Liver (tissue), 3 donors: ENCODE measurements at regions not wholly inside any gene's neighbourhood (a gene's known extent, or its start where the extent isn't known, plus 50 kb on each side); places are given as distances from the start of the nearest gene placed in this dataset.

Experiments used
- EGR1 ChIP-seq, 2 donors: IDR thresholded peaks; 2 replicates each; pipeline ENCODE4 v1.6.1; 2016 to 2018; ENCODE audit warnings: antibody characterized with exemption in 2 of 2, low read depth in 2 of 2
- GABPA ChIP-seq, 2 donors: IDR thresholded peaks in 1 of 2; conservative IDR thresholded peaks in 1 of 2; 2 replicates each; pipeline ENCODE4 v1.6.1; 2016; ENCODE audit warnings: antibody characterized with exemption in 2 of 2, mild to moderate bottlenecking in 1 of 2, moderate library complexity in 1 of 2
- JUND ChIP-seq, 2 donors: IDR thresholded peaks; 2 replicates each; pipeline ENCODE4 v1.6.1; 2016; ENCODE audit warnings: antibody characterized with exemption in 2 of 2
- RAD21 ChIP-seq, 2 donors: IDR thresholded peaks; 2 replicates each; pipeline ENCODE4 v1.6.1; 2016; ENCODE audit warnings: antibody characterized with exemption in 2 of 2, mild to moderate bottlenecking in 2 of 2
- RXRA ChIP-seq, 2 donors: IDR thresholded peaks; 2 replicates each; pipeline ENCODE4 v1.6.1; 2017 to 2018; ENCODE audit warnings: antibody characterized with exemption in 2 of 2, mild to moderate bottlenecking in 1 of 2
- SP1 ChIP-seq: IDR thresholded peaks from 2 replicates; pipeline ENCODE4 v1.6.1; 2018; ENCODE audit warnings: antibody characterized with exemption, mild to moderate bottlenecking
- TAF1 ChIP-seq: conservative IDR thresholded peaks from 2 replicates; pipeline ENCODE4 v1.6.1; 2016; ENCODE audit warnings: antibody characterized with exemption, mild to moderate bottlenecking
- YY1 ChIP-seq: IDR thresholded peaks from 2 replicates; pipeline ENCODE4 v1.6.1; 2016; ENCODE audit warnings: antibody characterized with exemption, mild to moderate bottlenecking
- TF ChIP-seq, protein P1 (sequence below): fragments of 150-350 bp; IDR thresholded peaks from 2 replicates; pipeline ENCODE4 v1.5.1; 2017; ENCODE audit warnings: improper control_type of control experiment, low read depth, low read length; ENCODE audit not compliant: missing input control
- TF ChIP-seq, protein P2 (sequence below): IDR thresholded peaks from 2 replicates; pipeline ENCODE4 v1.6.1; 2016; ENCODE audit warnings: antibody characterized with exemption
- TF ChIP-seq, protein P3 (sequence below): IDR thresholded peaks from 2 replicates; pipeline ENCODE4 v1.6.1; 2016; ENCODE audit warnings: antibody characterized with exemption
- TF ChIP-seq, protein P4 (sequence below): IDR thresholded peaks from 2 replicates; pipeline ENCODE4 v1.6.1; 2016; ENCODE audit warnings: antibody characterized with exemption, mild to moderate bottlenecking
- donor health status: healthy.
- donor health status: healthy.

DNA sequence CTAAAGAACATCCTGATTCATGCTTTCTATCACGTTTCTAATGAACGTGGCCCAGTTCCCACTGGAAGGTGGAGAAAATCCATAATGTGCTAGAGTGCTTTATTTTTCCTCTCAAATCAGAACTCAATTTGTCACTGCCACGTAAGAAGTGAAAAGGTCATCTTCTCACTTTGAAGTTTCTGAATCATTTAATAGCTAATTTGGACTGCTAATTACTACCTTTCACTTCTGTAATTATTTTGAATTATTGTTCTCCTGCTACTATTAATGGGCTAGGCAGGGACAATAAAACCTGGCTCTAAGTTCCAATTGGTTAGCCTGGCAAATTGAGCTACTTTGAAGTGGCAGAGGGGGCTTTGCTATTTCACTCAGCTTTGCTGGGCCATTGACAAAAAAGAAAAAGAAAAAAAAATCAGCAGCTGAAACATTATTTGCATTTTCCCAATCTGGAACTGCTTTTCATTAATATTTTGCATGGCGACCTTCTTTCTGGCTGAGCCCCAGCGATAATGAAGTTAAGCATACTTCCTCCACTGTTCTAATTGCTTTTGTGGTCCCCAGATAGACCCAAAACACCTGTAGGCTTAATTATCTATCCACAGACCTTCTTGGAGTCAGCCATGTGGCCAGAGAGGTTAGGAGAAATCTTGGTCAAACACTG, 264.2 kb downstream of the SEC23IP start:
- TF ChIP-seq, protein P1, sequence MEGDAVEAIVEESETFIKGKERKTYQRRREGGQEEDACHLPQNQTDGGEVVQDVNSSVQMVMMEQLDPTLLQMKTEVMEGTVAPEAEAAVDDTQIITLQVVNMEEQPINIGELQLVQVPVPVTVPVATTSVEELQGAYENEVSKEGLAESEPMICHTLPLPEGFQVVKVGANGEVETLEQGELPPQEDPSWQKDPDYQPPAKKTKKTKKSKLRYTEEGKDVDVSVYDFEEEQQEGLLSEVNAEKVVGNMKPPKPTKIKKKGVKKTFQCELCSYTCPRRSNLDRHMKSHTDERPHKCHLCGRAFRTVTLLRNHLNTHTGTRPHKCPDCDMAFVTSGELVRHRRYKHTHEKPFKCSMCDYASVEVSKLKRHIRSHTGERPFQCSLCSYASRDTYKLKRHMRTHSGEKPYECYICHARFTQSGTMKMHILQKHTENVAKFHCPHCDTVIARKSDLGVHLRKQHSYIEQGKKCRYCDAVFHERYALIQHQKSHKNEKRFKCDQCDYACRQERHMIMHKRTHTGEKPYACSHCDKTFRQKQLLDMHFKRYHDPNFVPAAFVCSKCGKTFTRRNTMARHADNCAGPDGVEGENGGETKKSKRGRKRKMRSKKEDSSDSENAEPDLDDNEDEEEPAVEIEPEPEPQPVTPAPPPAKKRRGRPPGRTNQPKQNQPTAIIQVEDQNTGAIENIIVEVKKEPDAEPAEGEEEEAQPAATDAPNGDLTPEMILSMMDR = no peak
- TF ChIP-seq EGR1 (IDR thresholded peaks at IDR 0.05; ENCODE audit: low read depth in 2 of 2) (no peak), RAD21 (IDR thresholded peaks at IDR 0.05) (no peak), RXRA (IDR thresholded peaks at IDR 0.05) (no peak), YY1 (no peak), TAF1 (no peak), JUND (IDR thresholded peaks at IDR 0.05) (no peak), SP1 (no peak), GABPA (IDR thresholded peaks at IDR 0.05 in 1 of 2, conservative IDR thresholded peaks at IDR 0.05 in 1 of 2) (no peak)
- TF ChIP-seq, protein P2, sequence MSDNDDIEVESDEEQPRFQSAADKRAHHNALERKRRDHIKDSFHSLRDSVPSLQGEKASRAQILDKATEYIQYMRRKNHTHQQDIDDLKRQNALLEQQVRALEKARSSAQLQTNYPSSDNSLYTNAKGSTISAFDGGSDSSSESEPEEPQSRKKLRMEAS = no peak
- TF ChIP-seq, protein P3, sequence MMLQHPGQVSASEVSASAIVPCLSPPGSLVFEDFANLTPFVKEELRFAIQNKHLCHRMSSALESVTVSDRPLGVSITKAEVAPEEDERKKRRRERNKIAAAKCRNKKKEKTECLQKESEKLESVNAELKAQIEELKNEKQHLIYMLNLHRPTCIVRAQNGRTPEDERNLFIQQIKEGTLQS = no peak
- TF ChIP-seq, protein P4, sequence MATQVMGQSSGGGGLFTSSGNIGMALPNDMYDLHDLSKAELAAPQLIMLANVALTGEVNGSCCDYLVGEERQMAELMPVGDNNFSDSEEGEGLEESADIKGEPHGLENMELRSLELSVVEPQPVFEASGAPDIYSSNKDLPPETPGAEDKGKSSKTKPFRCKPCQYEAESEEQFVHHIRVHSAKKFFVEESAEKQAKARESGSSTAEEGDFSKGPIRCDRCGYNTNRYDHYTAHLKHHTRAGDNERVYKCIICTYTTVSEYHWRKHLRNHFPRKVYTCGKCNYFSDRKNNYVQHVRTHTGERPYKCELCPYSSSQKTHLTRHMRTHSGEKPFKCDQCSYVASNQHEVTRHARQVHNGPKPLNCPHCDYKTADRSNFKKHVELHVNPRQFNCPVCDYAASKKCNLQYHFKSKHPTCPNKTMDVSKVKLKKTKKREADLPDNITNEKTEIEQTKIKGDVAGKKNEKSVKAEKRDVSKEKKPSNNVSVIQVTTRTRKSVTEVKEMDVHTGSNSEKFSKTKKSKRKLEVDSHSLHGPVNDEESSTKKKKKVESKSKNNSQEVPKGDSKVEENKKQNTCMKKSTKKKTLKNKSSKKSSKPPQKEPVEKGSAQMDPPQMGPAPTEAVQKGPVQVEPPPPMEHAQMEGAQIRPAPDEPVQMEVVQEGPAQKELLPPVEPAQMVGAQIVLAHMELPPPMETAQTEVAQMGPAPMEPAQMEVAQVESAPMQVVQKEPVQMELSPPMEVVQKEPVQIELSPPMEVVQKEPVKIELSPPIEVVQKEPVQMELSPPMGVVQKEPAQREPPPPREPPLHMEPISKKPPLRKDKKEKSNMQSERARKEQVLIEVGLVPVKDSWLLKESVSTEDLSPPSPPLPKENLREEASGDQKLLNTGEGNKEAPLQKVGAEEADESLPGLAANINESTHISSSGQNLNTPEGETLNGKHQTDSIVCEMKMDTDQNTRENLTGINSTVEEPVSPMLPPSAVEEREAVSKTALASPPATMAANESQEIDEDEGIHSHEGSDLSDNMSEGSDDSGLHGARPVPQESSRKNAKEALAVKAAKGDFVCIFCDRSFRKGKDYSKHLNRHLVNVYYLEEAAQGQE = no peak
